NCI-H1048 (cell line): ENCODE measurements at regions not wholly inside any gene's neighbourhood (a gene's known extent, or its start where the extent isn't known, plus 50 kb on each side); places are given as distances from the start of the nearest gene placed in this dataset.
"Not testable (repeated sequence)": the region's sequence is repeated elsewhere in the genome, so short reads cannot be mapped to it uniquely, and the experiment has no call there.

Experiments
- DNase-seq: peaks from one replicate; lab custom pipeline; 2025; lab: John Stamatoyannopoulos, UW

DNA sequence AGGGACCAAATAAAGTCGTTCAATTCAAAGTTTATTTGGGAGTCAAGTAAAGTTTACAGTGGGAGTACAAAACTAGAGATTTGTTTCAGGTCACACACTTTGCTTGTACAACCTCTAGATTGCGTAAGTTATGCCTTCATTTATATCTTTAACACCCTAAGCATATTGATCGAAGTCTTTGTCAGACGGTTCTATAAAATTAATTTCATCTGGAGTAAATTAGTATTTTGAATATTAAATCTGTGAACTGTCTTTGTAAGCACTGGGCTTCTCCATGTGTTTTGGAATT, 119.7 kb downstream of the ACAA2 start:
- DNase-seq = no peak

DNA sequence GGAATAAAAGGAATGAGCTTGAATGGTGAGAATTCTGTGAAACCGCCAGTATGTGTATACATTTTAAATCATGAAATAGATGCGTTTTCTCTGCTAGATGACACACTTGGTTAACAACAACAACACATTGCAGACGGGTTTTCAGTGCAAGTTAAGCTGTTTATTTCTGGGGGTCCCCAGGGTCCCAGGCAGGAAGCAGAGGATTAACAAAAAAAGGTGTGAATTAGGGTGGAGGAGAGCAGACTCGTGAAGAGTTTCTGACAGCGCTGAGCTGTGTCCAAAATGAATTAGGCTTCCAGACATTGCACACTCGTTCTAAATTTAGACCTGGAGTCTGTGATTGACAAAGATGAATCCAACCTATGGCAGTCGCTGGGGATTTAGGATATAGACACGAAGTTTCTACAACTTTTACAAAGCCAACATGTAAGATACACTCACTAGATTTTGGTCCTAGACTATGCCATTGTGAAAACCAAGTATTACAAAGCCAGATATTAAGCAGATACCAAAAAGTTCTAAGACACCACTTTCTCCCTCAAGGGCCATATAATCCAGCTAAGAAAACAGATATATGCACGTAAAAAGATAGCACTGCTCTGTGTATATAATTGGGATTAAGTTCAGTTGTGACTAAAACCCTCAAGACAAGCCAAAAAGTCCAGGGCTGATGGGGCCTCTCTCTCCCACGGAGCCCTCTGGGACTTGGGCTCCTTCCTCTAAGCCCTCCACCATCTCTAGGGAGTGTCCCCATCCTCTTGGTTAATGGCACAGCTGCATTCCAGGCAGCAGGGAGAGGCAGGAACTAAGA, 120.2 kb downstream of the ACAA2 start:
- DNase-seq = no peak

DNA sequence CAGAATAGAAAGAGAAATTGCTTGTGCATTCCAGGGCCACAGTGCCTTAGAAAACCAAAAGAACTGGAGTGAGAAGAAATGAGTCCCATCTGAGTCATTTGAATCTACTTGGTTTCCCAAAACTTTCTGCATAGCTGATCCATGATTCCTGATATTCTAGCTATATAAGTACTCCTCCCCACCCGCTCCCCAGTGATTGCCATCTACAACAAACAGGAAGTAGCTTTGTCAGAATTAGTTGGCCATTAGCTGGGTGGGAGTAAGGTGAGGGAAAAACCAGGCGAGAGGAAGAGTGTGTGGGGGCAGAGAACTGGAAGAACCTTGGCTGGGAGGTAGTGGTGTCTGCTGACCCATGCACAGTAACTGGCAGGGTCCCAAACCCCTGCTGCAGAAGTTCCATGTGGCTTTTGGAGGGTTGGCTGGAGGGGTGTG, 122.1 kb downstream of the ACAA2 start:
- no peak for DNase-seq

DNA sequence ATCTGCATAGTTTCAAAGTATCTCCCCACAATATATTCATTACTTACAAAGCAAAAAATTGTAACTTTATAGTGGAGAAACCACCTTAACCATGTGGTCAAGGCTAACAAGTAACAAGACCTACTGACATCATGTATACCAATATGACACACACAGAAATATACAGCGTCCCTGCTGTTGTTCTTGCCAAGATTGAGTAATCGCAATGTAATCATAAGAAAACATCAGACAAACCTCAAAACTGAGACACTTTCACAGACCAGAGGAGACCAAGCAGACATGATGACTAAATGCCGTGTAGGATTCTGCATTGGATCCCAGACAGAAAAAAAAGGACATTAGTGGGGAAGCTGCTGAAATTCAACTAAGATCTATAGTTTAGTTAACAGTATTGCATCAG, 123.0 kb downstream of the ACAA2 start:
- DNase-seq = no peak

DNA sequence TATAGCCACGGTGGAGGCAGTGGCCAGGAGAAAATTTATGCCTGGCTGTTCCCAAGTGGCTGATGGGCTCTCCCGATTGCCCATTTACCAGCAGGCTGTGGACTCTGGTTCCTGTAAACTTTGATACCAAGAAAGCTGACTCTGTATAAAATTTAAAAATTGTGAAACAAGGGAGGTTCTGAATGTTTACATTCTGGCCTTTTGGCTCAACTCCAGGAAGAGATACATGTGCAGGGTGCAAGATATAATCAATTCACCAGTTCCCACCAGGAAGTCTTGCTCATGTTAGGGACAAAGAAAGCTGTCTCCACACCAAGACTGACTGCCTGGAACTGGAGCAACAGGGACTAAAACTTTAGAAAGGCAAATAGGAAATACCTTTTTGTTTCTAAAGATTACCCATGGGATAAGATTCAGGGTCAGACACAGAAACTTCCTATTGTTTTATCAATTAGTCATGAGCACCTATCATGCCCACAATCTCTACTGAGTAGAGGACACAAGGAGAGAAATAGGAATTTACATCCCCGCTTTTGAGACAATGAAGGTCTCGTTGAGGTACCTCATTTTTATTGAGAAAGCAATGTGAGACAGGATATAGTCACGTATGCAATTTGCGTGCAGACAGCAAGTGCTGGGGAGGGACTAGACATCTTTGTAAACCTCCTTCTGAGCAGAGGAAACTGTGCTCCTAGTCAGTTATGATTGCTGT, 123.5 kb downstream of the LIPG start:
- no peak for DNase-seq

DNA sequence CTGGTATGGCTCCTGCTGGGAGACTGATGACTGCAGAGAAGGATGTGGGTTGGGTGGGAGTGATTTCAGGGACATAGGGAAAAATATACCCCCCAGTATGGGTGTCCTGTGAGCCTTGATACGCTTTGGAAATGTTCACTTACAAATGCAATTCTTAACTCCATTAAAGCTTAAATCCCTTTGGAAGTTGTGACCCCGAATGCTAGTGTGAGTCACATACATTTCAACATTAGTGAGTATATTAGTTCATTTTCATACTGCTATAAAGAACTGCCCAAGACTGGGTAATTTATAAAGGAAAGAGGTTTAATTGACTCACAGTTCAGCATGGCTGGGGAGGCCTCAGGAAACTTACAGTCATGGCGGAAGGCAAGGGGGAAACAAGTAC, 120.9 kb downstream of the LIPG start:
- DNase-seq = not testable (repeated sequence)

DNA sequence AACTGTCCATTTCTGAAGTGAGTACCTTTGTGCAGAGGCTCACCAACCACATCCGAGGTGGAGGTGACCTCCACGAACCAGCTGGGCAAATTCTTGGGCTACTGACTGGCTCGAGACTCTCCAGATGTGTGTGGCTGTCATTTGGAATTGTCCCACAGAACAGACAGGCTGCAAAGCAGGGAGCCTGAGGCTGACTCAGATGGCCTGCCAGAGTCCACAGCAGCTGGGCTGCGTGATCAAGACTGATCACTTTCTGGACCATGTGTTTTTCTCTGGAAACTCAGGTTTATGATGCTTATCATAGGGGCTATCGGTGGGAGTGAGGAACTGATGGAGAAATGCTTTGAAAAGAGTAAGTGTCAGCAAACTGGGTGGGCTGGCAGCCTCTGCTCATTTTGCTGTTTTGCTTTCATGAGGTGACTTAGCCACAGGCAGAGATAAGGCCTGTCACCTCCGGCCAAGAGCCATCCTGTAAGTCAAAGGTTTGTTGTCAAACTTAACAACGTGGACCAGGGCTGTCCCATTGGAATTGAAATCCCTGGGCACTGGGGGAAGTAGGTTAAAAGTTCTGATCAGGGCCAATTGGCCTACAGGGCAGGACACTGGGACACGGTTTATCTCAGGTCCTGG, 120.4 kb downstream of the LIPG start:
- DNase-seq = no peak

DNA sequence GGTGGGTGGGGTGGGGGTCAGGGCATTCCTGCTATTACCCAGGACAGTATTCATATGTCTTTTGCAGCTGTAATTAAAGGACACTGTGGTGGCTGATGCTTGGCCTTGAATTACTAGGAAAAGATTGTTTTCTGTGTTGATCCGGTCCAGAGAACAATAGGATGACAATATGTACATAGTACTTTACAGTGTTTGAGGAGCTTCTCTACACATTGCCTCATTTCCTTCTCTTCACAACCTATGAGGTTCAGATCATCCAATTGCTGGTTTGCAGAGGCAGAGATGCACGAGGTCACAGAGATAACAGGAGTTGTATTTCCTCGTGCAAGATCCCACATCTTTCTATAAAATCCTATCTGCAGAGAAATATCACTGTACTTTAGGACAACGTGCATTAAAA, 119.5 kb downstream of the LIPG start:
- DNase-seq = no peak

DNA sequence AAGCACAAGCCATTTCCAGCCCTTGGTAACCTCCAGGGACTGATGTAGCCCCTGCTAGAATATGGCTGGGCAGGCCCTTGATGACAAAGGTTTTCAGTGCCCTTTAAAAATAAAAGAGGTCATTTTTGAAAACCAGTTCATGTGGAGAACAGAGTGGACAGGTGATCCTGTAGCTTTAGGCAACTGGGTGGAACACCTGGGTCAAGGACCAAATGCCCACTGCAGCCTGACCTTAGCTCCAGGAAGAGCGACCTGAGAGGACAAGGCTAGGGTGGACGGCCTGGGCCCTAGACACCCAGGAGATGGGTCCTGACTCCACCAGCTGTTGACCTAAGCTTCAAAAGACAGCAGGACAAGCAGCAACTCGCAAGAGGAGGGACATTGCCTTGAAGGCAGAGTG, 116.6 kb downstream of the LIPG start:
- no peak for DNase-seq

DNA sequence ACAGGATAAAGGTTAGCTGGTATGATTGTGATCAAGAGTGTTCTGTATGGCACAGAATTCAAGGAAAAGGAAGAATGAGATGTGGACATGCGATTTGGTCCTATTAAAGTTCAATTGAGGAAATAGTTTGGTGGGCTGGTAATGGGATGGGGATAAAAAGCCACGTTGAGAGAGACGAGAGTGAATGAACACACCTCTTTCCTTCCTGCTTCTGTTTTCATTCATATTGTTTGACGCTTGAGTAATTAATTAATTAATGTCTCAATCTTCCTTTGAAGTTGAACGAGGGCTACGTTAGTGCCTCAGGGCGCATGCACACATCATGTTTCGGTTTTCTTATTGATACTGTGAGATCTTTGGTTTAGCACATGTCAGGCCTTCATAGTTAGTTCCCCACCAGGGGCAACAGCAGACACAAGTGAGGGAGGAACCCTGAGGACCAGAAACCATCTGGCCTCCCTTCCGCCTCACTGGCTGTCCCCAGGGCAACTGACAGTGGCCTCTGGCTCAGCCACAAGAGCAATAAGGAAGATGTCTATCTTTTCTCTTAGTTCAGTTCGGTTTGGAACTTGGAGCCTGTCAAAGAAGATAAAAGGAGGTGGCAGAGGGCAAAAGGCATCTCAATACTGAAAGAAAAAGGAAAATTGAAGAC, 116.0 kb downstream of the LIPG start:
- no peak for DNase-seq

DNA sequence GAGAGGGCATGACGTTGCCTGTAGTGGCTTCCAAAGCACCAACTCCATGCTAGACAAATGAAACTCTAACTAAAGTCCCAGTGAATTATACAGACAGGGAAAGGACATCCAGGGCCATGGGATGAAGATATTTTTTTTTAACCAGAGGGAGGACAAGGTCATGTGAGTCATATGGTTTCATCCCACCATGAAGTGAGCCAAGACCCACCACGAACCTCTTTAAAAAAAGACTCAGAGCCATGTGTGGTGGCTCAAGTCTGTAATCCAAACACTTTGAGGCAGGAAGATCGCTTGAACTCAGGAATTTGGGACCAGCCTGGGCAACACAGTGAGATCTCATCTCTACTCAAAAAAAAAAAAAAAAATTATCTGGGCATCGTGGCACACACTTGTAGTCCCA, 115.2 kb downstream of the LIPG start:
- DNase-seq = no peak

DNA sequence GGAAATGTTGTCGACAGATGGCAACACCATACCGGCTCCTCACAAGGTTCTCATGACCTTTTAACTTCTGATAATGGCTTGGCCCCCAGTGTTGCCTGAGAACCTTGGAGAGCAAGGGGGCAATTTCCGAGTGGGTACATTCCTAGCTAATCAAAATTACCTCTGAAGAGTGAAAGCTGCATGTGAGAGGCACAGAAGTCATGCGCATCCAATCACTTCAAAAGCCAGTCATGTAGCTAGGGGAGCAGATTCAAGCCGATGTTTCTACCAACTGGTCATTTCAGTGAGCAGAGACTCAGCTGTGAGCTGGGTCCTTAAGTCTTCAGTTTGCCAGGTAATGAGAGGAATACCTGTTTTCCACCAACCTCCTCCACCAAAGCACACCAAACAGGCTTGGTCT, 111.4 kb downstream of the LIPG start:
- DNase-seq = no peak

DNA sequence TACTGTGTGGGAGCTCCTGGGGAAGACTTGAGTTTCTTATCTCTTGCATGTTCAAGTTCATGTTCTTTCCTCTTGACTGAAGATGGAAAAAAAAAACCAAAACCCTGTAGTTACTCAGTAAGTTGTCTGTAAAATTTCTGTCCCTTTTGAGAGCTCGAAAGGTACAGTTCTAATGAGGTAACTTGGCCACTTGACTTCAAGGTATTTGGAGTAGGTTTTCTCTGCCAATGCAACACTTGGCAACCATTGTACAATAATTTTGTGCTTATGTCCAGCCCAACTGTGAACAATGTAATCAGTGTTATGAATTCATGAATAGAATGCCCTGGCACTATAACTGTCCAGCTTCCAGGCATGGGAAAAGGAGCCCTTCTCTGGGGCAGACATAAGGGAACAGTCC, 111.0 kb downstream of the LIPG start:
- no peak for DNase-seq

DNA sequence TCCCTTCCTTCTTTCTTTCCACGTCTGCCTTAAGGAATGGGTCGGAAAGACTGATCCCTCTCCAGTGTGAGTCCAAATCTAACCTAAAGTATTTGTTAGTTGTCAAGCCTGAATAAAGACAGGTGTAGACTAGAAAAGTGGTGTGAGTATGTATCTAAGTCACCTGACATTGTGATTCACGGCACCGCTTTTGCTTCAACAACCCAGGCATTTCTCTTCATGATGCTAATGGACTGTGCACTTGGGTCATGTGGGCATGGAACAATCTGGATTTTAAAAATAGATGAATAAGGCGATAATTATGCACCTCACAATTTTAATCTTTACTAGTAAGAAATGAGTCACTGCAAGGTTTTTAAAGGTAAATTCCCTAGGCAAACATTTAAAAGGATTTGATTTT, 107.5 kb downstream of the LIPG start:
- no peak for DNase-seq

DNA sequence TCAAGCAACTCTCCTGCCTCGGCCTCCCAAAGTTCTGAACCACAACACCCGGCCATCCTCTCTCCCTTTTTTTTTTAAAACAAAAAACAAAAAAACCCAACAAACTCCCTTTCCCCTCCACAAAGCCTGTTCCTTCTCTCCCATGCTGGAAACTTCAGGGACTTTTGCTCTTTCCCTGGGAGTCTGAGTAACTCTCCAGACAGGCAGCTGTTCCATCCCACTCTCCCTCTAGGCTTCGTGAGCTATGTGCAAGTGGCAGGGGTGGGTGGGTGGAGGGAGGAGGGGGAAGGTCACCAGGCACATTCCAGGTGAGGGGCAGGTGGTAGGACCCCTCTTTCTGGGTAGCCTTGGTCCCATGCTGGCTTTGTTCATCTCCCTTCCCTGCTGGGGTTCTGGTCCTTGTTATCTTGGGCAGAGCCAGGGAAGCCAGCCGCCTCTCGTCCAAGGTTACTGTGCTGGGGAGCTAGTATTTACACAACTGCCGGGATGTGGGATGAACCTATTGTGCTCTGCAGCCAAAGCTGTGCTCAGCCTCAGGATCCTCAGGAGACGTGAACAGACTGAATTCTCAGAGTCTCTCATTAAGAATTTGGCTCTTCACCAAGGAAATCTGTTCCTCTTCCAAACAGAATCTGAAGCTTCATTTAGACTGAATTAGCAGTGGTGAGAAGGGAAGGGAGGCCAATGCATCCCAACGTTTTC, 106.9 kb downstream of the LIPG start:
- no peak for DNase-seq

DNA sequence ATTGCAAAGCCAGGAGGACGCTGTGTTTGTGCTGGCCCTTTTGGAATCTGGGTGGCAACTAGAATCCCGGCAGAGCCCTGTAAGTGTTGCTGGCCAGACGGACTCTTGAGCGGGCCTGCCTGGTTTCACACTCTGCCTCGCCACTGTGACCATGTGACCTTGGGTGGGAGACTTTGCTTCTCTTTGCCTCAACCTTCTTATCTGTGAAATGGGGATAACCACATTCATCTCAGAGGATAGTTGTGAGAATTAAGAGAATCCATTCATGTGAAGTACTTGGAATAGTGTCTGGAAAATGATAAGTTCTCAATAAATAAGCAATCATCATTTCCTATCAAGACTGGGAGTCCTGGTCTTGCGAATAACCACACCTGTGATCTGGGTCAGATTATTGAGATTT, 105.6 kb downstream of the LIPG start:
- no peak for DNase-seq

DNA sequence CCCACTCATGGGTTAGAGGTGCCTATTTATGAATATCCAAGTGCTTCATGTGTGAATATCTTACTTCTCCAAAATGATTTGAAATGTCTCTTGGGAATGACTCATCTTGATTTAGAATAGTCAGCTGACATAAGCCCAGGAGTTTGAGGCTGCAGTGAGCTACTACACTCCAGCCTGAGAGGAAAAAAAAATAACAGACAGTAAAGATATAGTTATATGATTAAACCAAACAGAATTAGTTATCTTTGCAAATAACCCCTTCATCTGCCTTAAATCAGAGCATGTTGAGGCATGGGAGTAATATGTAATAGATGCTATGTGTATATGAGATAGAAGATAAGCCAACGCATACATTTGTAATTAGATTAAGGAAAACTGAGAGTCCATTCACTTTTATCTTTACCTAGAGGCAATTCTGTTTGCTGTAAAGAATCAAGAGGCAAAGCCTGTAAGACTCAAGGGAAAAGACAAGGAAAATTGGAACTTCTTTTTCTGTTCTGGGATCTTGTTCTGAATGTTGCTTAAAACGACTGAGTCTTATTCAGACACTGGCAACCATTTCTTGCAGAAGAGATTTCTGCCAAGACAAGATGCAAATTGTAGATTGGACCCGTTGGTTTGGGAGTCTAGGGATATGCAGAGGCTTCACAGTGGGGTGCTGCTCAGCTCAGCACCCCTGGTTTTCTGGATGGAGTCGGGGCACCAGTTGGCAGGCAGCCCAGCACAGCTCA, 104.4 kb downstream of the LIPG start:
- no peak for DNase-seq

DNA sequence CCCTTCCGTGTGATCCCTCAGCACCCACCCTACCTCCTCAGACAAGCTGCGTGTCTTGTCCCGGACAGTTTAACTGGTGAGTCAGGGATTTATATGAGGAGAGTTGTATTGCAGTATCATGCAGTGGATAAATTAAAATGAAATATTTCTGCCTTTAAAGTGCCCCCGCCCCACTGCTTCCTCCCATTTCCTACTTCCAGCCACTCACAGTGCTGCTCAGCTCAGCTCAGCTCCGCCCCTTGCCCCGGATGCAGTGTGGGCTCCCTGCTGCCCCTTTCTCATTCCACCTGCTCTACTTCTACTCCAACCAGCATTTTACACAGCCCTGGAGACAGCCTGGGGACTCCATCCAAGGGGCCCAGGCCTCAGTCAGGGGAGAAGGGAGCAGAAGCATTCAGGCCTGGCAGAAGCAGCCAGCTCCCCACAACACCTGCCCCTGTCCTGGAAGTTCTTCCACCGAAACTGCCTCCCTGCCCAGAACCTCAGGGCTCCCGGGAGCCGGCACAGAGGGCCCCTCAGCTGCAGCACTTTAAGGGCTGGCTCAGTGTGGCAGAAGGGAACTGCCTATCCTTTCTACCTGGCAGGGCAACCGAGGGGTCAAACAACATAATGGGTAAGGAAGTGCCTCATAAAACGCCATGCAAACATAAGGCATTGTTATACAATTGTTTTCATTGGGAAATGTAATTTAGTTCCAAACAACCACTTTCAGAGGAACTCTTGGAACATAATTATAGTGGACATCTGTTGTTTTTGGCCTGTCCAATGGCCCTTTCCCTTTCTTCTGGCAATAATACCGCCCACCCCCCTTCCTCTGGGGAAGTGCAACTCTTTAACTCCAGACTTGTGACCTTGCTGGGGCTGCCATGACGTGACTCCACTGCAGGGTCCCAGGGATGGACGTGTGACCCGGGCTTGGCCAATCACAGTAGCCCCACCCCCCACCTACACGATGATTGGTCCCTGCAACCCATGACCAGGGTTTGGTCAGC, 102.3 kb downstream of the LIPG start:
- no peak for DNase-seq

DNA sequence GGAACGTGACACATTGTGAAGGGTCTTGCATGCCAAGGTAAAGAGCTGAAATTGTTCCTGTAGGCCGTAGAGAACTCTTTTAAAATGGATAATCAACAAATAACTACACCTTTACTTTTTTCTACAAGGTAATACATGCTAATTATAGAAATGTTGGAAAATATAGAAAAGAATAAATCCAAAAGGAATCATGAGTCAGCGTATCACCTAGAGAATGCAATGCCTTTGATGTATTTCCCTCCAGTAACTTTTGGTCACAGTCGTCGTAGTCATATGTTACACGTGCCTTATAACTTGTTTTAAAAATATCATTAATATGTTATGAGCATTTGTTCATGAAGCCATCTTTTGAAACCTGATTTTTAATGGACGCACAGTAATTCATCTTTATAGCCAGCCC, 100.6 kb downstream of the LIPG start:
- DNase-seq = no peak

DNA sequence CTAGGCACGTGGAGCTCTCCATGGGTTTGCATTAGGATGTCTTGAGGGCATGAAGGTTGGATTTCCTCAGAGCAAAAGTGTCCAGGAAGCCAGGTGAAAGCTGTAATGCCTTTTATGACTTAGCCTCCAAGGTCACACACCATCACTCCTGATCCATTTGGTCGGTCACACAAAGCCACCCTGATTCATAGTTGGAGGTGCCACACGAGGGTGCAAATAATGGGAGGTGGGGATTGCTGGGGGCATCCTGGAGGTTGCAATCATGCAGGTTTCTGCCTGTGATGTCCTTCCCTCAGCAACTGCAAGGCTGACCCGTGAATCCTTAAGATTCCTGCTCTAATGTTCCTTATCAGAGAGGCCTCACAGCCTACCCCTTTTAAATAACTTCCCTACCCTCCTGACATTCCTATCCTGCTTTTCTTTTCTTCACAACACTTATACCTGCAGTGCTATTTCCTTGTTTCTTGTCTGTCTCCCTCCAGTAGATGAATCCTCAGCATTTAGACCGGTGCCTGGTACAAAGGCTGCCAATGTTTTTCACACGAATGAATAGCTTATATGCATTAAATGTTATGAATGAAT, 97.1 kb downstream of the LIPG start:
- DNase-seq = no peak
